NCI-H1930 (cell line): ENCODE measurements at regions not wholly inside any gene's neighbourhood (a gene's known extent, or its start where the extent isn't known, plus 50 kb on each side); places are given as distances from the start of the nearest gene placed in this dataset.

Experiments used
- DNase-seq, 2 experiments: peaks; one replicate each; lab custom pipeline; 2025; lab: John Stamatoyannopoulos, UW

DNA sequence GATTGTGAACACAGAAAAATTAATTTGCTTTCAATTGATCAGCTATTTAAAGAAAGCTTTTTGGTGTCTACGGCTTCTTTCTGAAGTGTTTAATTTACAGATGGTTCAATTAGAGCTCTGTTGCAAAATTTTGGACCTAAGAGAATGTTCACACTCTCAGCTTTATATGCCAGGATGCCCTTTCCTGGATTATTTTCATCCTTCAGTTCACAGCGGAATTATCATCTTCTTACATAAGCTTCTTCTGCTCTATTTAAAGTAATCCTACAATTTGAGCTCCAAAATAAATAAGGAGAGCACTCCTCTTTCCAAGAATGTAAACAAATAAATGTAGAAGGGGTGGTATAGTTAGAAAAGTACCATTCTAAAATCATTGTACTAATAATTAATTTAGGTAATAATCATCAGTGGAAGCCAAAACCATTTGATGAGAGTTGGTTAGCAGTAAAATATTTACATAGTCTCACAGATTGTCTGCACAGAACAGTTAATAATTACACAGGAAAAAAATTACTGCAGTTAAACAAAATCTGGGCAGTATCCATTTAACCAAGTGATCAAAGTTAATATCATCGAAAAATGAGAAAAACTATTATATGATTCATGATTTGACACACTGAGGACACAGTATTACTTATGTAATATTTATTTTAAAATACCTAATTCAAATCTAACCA, 298.0 kb upstream of the TMEM229A start:
- no peak for DNase-seq

DNA sequence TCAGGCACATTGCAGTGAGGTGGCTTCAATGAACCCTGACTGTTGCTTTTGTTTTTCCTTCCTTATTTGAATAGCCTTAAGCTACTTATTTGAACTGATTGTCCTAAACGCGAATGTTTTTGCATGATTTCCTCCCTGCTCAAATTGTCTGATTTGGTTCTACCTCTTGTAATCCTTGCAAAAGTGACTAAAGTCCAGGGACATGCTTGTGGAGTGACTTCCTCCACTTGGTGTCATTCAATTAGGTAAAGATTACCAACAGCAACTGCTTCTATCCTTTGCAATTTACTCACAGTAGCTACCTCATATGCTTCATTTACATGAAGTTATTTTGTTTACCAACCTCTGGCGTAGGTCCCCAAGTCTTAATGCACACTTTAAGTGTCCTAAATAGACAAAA, 295.9 kb upstream of the TMEM229A start:
- DNase-seq, result no peak

- DNase-seq, result no peak
Measured at GRCh38 chr7:124324262-124324661, 291.4 kb upstream of the TMEM229A start.

DNA sequence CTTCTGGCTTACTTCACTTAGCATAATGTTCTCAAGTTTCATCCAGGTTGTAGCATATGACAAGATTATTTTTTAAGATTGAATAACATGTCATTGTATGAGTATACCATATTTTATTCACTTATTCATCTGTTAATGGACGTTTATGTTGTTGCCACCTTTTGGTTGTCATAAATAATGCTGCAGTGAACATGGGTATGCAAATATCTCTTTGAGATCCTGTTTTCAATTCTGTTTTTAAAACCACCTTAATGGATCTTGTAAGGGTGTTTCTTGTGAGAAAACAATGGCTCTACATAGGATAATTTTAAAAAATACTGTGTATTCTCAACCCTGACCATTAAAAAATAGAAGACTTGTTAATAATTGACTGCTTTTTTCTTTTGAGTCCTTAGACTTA, 290.7 kb upstream of the TMEM229A start:
- no peak for DNase-seq

DNA sequence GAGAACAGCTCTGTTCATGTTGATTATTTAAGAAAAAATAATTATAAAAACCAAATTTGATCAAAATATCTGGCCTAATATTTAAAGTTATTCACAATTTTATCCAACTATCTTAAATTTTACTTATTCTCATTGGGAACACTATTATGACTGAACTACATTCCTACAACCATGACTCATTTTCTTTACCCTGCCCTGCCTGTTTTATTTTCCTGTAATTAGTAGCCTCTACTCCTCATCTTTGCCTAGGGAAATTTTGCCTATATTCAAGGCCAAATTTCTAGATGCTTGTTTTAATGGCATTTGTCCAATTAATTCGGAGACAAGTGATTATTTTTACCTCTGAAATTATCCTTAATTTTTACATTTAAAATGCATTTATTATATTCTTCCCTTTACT, 289.7 kb upstream of the TMEM229A start:
- no peak for DNase-seq

DNA sequence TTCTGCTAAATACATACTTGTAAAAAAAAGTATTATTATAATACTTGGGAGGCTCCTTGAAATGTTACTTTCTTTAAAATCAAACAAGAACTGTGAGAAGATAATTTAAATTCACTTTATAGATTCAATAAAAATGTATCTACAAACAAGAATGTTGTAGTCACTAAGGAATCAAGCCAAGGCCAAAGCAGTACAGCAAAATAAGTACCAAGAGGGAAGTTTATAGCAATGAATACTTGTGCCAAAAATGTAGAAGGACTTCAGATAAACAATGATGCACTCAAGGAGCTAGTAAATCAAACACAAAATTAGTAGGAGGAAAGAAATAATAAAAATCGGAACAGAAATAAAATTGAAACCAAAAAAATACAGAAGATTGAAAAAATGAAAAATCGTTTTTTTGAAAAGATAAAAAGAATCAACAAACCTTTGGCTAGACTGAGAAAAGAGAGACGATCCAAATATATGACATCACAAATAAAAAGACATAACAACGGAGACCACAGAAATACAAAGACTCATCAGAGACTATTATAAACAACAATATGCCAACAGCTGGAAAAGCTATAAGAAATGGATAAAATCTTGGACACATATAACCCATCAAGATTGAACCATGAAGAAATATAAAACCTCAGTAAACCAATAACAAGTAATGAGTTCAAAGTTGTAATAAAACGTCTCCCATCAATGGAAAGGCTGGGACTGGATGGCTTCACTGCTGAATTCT, 286.0 kb upstream of the TMEM229A start:
- no peak for DNase-seq

GRCh38 chr7:124310934-124311390, 278.1 kb upstream of the TMEM229A start:
- DNase-seq, result no peak

GRCh38 chr7:124308384-124308783, 275.5 kb upstream of the TMEM229A start:
- DNase-seq, result no peak

GRCh38 chr7:124295289-124295688, 262.4 kb upstream of the TMEM229A start:
- DNase-seq, result no peak

DNA sequence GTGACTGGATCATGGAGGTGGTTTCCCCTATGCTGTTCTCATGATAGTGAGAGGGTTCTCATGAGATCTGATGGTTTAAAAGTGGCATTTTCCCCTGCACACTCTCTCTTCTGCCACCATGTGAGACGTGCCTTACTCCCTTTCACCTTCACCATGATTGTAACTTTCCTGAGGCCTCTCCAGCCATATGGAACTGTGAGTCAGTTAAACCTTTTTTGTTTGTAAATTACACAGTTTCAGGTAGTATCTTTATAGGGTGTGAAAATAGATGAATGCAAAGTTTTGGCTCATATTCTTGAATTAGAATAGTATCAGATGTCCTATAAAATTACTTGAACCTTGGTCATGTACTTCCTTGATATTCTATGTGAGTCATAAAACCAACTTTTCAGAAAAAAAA, 252.1 kb upstream of the TMEM229A start:
- DNase-seq, result no peak

DNA sequence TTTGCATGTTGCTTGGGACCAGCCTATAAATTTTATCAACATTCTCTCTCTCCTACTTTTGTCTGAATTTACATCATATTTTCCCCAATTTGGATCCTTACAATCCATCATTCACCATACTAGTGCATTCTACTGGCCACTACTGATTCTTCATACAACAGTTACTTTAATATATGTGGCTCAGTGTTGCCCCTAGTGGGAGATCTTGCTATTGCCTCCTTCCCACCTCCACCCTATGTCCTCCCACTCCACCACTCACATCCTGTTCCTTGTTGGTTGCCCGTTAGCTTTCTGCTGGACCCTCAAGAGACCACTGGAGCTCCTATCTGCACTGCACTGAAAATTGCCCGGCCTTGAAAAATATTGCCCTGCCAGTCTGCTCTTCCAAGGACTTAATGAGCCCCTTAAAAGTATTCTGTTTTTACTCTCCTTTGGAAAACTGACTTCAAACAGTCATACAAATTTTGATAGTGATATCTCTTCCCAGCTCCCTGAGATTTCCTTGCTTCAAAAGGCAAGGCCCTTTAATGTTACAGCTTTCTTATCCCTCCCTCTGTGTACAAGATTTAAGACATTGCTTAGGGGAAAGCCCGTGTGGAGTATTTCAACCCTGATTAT, 243.2 kb upstream of the TMEM229A start:
- no peak for DNase-seq

GRCh38 chr7:124275411-124275810, 242.5 kb upstream of the TMEM229A start:
- peak; percentile 45 to 66 for DNase-seq

GRCh38 chr7:124269774-124270173, 236.9 kb upstream of the TMEM229A start:
- DNase-seq, result no peak

DNA sequence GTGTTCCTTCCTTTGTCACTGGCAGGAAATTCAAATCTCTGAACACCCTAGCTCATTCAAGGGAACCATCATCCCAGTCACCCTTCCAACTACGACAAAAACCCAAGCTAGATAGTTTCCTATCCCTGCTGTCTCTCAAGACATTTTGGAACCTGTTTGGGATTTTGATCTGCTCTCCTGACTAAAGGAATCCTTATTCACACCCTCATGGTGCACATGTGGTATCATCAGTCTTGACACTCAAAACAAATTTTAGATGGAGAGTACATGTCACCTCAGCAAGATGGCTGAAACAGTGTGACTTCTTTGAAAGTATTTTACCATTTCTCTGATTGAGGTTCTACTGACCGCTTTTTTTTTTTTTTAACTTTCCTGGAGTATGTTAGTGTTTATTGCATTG, 234.3 kb upstream of the TMEM229A start:
- DNase-seq, result no peak

DNA sequence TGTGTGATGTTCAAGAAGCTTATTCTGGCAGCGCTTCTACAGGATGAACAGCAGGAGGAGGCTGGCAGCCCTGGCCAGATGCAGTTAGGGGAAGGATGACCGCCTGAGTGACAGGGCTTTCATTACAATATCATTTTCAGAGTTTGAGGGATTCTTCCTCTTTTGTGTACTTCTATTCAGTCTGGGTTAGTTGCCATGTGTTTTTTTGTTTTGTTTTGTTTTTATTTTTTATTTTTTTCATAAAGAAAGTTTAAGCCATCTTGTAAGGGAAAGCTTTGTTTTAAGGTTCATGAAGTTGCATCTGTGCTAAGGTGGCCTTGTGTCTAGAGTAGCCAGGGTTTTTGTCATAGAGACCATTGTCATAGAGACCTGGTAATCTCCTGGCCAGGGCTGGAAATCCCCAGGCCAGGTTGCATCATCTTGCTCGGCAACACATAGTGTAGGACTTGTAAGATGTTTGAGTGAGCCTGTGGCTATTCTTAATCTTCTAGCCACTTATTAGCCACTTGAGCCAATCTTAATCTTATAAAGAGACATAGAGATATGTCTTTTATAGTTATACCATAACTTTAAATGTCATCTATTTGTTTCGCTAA, 230.5 kb upstream of the TMEM229A start:
- peak in 1 of 2 experiments; percentile 43 for DNase-seq

GRCh38 chr7:124261710-124262109, 228.8 kb upstream of the TMEM229A start:
- no peak for DNase-seq

DNA sequence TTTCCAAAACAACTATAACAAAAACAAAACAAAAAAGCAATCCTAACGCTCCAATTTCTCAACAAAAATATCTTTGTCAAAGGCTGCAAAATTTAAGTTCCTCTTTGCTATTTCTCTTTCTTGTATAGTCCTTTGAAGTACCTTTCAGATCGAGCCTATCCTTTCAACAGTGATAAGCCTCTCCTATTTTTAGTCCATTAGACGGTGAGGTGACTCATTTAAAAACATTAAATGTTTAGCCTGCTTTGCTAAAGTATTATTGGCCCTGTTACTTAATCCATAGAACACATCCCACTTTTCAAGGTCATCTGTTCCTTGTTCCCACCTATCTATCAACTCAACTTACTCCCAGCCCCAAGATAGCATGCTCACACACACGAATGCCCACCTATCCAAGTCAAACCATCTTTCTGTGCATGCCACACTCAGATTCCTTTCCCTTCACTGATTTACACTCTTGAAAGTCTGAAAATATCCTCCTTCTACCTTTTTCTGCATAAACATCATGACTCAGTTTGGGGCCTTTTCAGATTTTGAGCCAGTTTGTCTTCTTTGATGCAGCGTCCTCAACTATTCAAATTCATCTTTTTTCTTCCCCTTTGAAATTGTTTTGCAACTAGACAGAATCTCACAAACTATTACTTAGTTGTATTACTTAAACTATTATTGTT, 224.9 kb upstream of the TMEM229A start:
- DNase-seq, result no peak

- no peak for DNase-seq
Measured at GRCh38 chr7:124255041-124255655, 222.3 kb upstream of the TMEM229A start.

DNA sequence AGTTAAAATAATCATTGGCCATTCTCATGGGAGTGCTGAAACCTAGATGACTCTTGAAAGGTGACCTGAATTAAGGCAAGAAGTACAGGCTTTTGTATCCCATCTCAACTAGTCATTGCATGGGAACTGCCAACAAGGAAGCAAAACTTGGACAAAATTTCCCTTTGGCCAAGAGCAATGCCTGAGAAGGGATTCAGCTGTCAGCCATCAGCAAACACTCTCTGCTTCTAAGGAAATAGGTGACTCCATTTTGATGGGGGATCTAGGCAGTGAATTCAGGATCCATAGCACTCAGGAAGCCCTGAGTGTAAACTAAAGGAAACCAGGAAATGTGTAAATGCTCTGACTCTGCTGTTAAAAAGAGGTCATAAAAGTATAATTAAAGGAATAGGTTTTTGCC, 221.5 kb upstream of the TMEM229A start:
- DNase-seq, result no peak

GRCh38 chr7:124251636-124252035, 218.8 kb upstream of the TMEM229A start:
- no peak for DNase-seq

DNA sequence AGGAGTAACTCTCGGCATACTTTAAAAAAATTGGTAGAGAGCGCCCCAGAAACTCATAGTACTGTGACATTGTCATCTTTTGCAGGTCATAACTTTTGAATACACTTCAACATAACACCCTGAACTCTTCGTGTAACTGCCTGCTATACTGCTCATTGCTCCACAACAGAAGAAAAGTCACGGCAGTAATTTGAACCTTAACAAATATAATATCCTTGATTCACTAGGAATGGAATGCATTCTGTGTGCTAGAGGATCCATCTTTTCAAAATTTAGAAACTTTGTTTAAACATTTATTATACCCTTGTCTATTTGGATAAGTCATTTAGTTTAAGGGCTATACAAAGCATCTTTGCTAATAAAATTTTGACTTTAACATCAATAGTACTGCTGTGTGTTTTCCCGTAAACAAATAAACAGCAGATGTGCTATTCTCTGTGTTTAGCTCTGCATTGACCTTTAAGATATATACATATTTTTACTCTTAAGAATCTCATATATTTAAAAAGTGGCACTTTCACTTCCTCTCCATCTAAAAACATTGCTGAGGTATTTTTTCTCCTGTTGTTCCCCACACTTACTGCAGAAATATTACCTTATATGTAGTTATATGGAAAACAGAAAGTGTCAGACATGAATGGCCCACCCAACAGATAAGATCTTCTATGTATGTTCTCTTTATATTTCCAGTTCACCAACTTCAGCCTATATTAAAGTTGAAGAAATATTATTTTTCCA, 217.6 kb upstream of the TMEM229A start:
- DNase-seq, result no peak
